SU-DHL-6 (cell line): ENCODE measurements at regions not wholly inside any gene's neighbourhood (a gene's known extent, or its start where the extent isn't known, plus 50 kb on each side); places are given as distances from the start of the nearest gene placed in this dataset.

Experiments used
- H2AFZ ChIP-seq: fragments of 200-600 bp; sonication (generic); 2 replicates; pipeline ENCODE4 v1.6.1; 2014; ENCODE audit warnings: low read depth, mild to moderate bottlenecking, moderate library complexity, mixed read lengths, antibody characterized with exemption, low read length; ENCODE audit not compliant: severe bottlenecking
- H3F3A ChIP-seq: fragments of 200-600 bp; shearing (Covaris generic); 2 replicates; pipeline ENCODE4 v1.6.0; 2016; ENCODE audit warnings: antibody characterized with exemption, mild to moderate bottlenecking; ENCODE audit not compliant: insufficient read depth
- H3K27ac ChIP-seq: fragments of 200-600 bp; sonication (generic); 2 replicates; pipeline ENCODE4 v1.5.1; 2016; ENCODE audit warnings: low read depth, mild to moderate bottlenecking, low read length, moderate library complexity, mixed read lengths
- H3K27me3 ChIP-seq: fragments of 200-600 bp; sonication (generic), shearing (Covaris generic); 2 replicates; pipeline ENCODE4 v1.6.0; 2014; ENCODE audit warnings: mild to moderate bottlenecking, low read length
- H3K36me3 ChIP-seq: fragments of 200-600 bp; sonication (generic); 2 replicates; pipeline ENCODE4 v1.6.1; 2014; ENCODE audit warnings: mild to moderate bottlenecking, low read length, mixed read lengths
- H3K4me2 ChIP-seq: fragments of 300-600, 200-600 bp; shearing (Covaris generic), sonication (generic); 2 replicates; pipeline ENCODE4 v1.6.0; 2014; ENCODE audit warnings: low read length, low read depth, mild to moderate bottlenecking; ENCODE audit not compliant: poor library complexity, severe bottlenecking
- H3K4me3 ChIP-seq: fragments of 200-600 bp; sonication (generic); 2 replicates; pipeline ENCODE4 v1.5.1; 2014; ENCODE audit warnings: antibody characterized with exemption, low read length, mild to moderate bottlenecking, mixed read lengths; ENCODE audit not compliant: insufficient read depth, poor library complexity, severe bottlenecking
- H3K79me2 ChIP-seq: fragments of 200-600 bp; sonication (generic); 2 replicates; pipeline ENCODE4 v1.6.1; 2014; ENCODE audit warnings: mild to moderate bottlenecking, low read length, moderate library complexity; ENCODE audit not compliant: insufficient read depth
- H3K9ac ChIP-seq: fragments of 200-600 bp; sonication (generic); 2 replicates; pipeline ENCODE4 v1.7.0; 2014; ENCODE audit warnings: mild to moderate bottlenecking, low read length
- H3K9me2 ChIP-seq: fragments of 200-600 bp; sonication (generic); replicated peaks from 2 replicates; pipeline ENCODE4 v1.6.1; 2014; ENCODE audit warnings: low read length; ENCODE audit not compliant: insufficient read depth
- H3K9me3 ChIP-seq: fragments of 200-600 bp; sonication (generic); 2 replicates; pipeline ENCODE4 v1.6.1; 2014; ENCODE audit warnings: low read length, mixed read lengths; ENCODE audit not compliant: insufficient read depth
- H4K20me1 ChIP-seq: fragments of 200-600 bp; sonication (generic); 2 replicates; pipeline ENCODE4 v1.6.1; 2014; ENCODE audit warnings: low read depth, mild to moderate bottlenecking, antibody characterized with exemption, low read length, moderate library complexity, mixed read lengths
- EZH2phosphoT487 ChIP-seq: fragments of 200-600 bp; sonication (generic), shearing (Covaris generic); conservative IDR thresholded peaks from 2 replicates; pipeline ENCODE4 v1.6.1; 2018; ENCODE audit warnings: mild to moderate bottlenecking, antibody characterized with exemption, low read length, moderate library complexity, mixed read lengths
- TF ChIP-seq, protein P1 (sequence below): fragments of 200-600 bp; sonication (generic); IDR thresholded peaks from one replicate; pipeline ENCODE4 v1.5.1; 2017; ENCODE audit warnings: antibody characterized with exemption, mild to moderate bottlenecking, low read length, moderate library complexity; ENCODE audit not compliant: insufficient read depth, poor library complexity, severe bottlenecking

DNA sequence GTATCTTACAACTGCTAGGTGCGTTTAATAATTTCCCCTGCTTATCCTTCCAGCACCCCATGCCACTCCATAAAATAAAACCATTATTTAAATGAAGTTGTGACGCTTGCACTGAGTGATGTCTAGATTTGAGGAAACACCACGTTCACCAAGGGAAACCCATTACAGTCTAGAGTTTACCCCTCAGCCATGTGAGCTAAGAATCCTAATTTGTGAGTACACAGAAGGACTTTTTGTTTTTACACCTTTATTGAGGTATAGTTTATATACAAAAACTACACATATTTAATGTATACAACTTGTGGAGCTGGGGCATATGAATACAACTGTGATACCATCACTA, 326.8 kb downstream of the RAPGEF2 start:
- TF ChIP-seq, protein P1, sequence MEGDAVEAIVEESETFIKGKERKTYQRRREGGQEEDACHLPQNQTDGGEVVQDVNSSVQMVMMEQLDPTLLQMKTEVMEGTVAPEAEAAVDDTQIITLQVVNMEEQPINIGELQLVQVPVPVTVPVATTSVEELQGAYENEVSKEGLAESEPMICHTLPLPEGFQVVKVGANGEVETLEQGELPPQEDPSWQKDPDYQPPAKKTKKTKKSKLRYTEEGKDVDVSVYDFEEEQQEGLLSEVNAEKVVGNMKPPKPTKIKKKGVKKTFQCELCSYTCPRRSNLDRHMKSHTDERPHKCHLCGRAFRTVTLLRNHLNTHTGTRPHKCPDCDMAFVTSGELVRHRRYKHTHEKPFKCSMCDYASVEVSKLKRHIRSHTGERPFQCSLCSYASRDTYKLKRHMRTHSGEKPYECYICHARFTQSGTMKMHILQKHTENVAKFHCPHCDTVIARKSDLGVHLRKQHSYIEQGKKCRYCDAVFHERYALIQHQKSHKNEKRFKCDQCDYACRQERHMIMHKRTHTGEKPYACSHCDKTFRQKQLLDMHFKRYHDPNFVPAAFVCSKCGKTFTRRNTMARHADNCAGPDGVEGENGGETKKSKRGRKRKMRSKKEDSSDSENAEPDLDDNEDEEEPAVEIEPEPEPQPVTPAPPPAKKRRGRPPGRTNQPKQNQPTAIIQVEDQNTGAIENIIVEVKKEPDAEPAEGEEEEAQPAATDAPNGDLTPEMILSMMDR = no peak
- no peak for TF ChIP-seq EZH2phosphoT487
- Histone ChIP-seq H3K36me3 (no peaks in the 10 kb centered on the region), H2AFZ (no peak overlapping the region), H3K4me3 (no peak overlapping the region), H3K27me3 (no peaks in the 10 kb centered on the region), H3K9ac (no peak overlapping the region), H3K4me2 (no peak overlapping the region), H4K20me1 (no peaks in the 10 kb centered on the region), H3K79me2 (no peaks in the 10 kb centered on the region), H3K27ac (no peak overlapping the region), H3K9me2 (no peaks in the 10 kb centered on the region), H3K9me3 (no peaks in the 10 kb centered on the region), H3F3A (no peaks in the 10 kb centered on the region)

DNA sequence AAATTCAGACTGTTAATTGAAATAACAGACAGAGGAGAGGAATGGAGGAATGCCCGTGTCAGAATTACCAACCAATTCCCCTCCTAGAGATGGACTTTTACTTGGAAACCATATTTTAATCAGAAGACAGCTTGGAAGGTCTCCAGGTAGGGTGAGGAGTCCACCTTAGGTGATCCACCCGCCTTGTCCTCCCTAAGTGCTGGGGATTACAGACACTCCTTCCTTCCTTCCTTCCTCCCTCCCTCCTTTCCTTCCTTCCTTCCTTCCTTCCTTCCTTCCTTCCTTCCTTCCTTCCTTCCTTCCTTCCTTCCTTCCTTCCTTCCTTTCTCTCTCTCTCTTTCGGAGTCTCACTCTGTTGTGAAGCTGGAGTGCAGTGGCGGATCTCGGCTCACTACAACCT, 328.0 kb downstream of the RAPGEF2 start:
- Histone ChIP-seq H3K27me3 (no peaks in the 10 kb centered on the region), H2AFZ (no peak overlapping the region), H3K9ac (no peak overlapping the region)

DNA sequence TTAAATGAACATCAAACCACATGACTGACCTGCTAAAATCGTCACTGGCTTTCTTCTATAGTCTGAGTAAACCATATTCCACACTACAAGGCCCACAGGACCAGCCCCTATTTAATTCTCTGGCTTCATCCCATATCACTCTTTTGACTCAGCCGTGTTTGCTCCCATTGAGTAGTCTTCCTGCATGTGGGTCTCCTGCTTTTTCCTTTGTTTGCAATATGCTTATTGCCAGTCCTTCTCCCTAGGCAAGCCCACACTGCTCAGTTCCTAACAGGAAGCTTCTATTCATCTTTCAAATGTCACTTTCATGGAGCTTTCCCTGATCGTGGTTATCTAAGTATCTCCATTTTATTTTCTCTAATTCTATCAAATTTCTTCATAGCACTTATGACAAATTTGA, 329.6 kb downstream of the RAPGEF2 start:
- Histone ChIP-seq H3K79me2 (no peaks in the 10 kb centered on the region), H3K27me3 (no peaks in the 10 kb centered on the region), H3K36me3 (no peaks in the 10 kb centered on the region), H3F3A (no peaks in the 10 kb centered on the region), H4K20me1 (no peaks in the 10 kb centered on the region), H3K9me2 (no peaks in the 10 kb centered on the region), H2AFZ (no peak overlapping the region), H3K9ac (no peak overlapping the region), H3K9me3 (no peaks in the 10 kb centered on the region), H3K4me2 (no peak overlapping the region), H3K4me3 (no peak overlapping the region), H3K27ac (no peak overlapping the region)
- TF ChIP-seq EZH2phosphoT487 = no peak
- TF ChIP-seq, protein P1 = no peak

More for the DNA sequence above, 328.0 kb downstream of the RAPGEF2 start:
- H3K36me3 ChIP-seq = no peaks in the 10 kb centered on the region
- no peak overlapping the region for H3K4me2 ChIP-seq
- H3F3A ChIP-seq = no peaks in the 10 kb centered on the region
- no peaks in the 10 kb centered on the region for H4K20me1 ChIP-seq
- no peaks in the 10 kb centered on the region for H3K9me2 ChIP-seq
- H3K4me3 ChIP-seq = no peak overlapping the region
- no peak overlapping the region for H3K27ac ChIP-seq
- TF ChIP-seq, protein P1 = no peak
- no peak for TF ChIP-seq EZH2phosphoT487
- no peaks in the 10 kb centered on the region for H3K79me2 ChIP-seq
- H3K9me3 ChIP-seq = no peaks in the 10 kb centered on the region

DNA sequence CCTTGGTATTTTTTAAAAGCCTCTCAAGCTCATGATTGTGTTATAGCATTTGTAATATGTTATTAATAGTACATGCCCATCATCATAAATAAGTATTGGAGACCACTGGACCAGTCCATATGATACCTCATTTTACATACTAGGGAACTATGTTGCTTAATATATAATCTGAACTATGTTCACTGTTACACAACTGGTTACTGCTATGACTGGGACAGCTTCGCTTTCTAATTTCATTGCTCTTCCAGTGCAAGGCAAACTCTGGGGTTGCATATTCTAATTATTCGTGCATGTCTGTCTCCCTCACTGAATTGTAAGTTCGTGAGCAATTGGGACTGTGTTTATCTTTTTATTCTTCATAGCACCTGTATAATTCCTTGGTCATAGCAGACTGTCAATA, 330.5 kb downstream of the RAPGEF2 start:
- Histone ChIP-seq H3K4me3 (no peak overlapping the region), H3F3A (no peaks in the 10 kb centered on the region), H3K9me3 (no peaks in the 10 kb centered on the region), H2AFZ (no peak overlapping the region), H3K4me2 (no peak overlapping the region), H3K9me2 (no peaks in the 10 kb centered on the region), H3K79me2 (no peaks in the 10 kb centered on the region), H3K27me3 (no peaks in the 10 kb centered on the region), H3K9ac (no peak overlapping the region), H3K27ac (no peak overlapping the region), H4K20me1 (no peaks in the 10 kb centered on the region), H3K36me3 (no peaks in the 10 kb centered on the region)
- TF ChIP-seq, protein P1 = no peak
- TF ChIP-seq EZH2phosphoT487 = no peak
